ENCODE measurements at regions not wholly inside any gene's neighbourhood (a gene's known extent, or its start where the extent isn't known, plus 50 kb on each side); places are given as distances from the start of the nearest gene placed in this dataset.
"Not testable (repeated sequence)": the region's sequence is repeated elsewhere in the genome, so short reads cannot be mapped to it uniquely, and the experiment has no call there.

DNA sequence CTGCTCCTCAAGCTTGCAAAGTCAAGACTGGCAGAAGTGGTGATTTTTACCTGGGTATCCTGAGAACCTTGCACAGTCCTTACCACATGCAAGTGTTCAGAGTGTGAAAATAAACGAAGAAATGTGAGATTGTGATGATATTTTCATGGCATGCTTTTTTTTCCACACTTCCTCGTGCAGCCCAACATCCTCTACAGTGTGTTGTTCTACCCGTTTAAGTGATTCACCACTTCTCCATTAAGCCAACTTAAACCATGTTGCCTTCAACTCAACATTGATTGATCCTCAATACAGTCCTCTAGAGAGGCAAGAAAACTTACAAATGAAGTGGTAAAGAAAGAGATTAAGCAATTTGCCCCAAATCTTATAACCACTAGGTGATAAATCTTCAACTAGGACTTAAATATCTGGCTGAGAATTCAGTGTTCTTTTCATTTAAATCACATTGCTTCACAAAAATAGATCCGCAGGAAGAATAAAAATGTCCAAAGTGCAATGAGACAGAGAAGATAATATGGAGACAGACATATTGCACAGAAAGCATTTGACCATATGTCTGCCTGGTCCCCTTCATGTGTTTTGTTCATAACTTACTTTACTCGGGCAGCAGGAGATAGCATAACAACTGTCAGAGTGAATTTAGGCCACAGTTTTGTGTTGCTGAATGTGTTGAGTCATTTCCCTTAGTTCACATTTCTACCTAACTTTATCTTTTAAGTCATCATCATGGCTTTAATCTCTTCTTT lies 75.8 kb upstream of the PARP8 start:
- DNase-seq: not testable (repeated sequence)

DNA sequence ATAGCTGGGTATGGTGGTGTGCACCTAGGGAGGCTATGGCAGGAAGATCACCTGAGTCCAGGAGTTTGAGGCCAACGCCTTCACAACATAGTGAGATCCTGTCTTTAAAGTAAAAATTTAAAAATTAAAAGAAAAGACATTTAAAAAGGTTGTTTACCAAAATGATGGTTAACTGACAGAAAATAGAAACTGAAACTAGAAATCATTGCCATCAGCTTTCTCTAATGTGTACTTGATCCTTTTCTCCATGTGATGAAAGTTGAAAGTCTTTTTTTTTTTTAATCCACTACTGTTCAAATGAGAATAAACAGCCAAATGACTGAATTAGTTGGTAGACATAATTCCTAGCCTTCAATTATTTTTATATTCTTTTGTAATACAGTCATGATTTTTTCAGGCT lies 75.1 kb upstream of the PARP8 start:
- DNase-seq: not testable (repeated sequence)

- no peak for DNase-seq
Measured at GRCh38 chr5:50593681-50594080, 72.8 kb upstream of the PARP8 start.

DNA sequence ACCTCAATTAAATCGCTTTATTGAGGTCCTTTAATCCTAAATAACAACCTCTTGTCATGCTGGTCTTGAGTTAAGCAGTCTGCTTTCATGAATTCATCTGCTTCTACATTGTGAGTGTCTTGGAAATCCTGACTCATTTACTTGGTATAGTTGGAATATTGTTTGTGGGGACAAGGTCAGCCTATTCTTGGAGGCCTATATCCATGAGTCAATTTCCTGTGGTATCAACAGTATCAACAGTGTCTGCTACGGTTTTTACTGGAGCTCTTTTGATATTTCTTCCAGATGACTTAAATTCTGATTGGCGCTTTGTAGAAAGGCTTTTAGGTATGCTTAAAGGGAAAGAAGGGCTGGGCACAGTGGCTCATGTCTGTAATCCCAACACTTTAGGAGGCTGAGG lies 71.2 kb upstream of the PARP8 start:
- peak; percentile 10 to 17 for DNase-seq

- DNase-seq: not testable (repeated sequence)
Measured at GRCh38 chr5:50601576-50601975, 64.9 kb upstream of the PARP8 start.

DNA sequence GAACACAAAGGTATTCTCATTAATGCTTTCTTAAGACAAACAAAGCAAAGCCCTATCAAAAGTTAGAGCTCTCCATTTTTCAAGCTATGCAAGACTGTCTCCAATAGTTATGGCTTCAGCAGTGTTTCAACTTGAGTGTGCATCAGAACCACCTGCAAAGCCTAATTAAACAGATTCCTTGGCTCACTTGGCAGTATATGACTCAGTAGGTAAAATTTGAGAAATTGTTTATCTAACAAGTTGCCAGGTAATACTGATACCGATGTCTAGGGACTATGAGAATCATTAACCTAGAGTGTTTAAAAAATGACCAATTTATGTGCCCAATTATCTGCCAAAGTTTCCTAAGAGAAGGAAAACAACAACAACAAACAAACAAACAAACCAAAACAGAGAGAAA lies 60.3 kb upstream of the PARP8 start:
- DNase-seq: no peak

DNA sequence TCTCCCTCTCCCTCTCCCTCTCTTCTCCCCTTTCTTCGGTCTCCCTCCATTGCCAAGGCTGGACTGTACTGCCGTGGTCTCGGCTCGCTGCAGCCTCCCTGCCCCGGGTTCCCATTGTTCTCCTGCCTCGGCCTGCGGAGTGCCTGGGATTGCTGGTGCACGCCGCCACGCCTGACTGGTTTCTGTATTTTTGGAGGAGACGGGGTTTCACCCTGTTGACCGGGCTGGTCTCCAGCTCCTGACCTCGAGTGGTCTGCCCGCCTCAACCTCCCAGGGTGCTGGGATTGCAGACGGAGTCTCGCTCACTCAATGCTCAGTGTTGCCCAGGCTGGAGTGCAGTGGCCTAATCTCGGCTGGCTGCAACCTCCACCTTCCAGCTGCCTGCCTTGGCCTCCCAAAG lies 59.0 kb upstream of the PARP8 start:
- not testable (repeated sequence) for DNase-seq

- not testable (repeated sequence) for DNase-seq
Measured at GRCh38 chr5:50607953-50608705, 58.3 kb upstream of the PARP8 start.

- not testable (repeated sequence) for DNase-seq
Measured at GRCh38 chr5:50613057-50613456, 53.4 kb upstream of the PARP8 start.

Data from AML-193 (cell line).